Amniotic stem cell (primary cell): ENCODE measurements at regions not wholly inside any gene's neighbourhood (a gene's known extent, or its start where the extent isn't known, plus 50 kb on each side); places are given as distances from the start of the nearest gene placed in this dataset.
"Not testable (repeated sequence)": the region's sequence is repeated elsewhere in the genome, so short reads cannot be mapped to it uniquely, and the experiment has no call there.

ENCODE experiments used
- DNase-seq: peaks from one replicate; lab custom pipeline; 2025; lab: John Stamatoyannopoulos, UW

GRCh38 chr12:46548605-46549071 lies 176.1 kb upstream of the SLC38A2 start:
- no peak for DNase-seq

DNA sequence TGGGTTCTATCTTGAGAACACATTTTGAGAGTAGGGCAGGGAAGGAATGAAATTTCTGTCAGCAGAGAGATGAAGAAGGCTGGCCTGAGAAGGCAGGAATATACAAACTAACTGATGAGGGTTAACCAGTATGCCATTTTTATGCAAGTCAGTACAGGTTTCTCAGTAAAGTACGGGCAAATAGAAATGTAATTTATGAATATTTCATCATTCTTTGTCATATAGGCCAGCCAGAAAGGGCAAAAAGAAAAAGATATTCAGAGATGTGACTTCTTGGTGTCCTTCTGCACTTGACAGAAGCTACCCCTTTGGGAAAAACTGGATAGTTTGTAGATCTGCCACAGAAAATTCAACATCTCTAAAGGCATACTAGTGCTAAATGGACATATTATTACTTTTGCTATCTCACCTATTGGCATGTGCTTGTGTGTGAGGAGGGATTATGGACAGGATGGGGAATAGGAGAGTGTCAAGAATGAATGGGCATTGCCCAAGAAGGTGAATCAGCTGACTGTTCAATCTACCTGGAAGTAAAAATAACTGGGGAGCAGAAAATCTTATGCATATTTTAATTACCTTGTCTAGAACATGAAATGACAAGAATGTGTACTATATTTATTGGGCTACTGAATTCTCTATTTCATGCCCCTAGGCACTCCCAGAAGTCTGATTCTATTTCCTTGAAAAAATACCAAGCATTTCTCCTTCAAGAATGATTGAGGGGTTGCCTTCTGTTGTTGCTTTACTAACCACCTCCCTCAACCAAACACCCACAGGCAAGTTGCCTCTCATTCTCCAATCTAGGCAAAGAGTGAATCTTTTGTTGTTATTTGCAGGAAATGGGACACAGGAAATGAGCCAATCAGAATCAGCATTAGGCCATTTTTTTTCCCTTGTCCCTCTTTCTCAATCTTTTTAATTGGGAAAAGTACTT lies 175.1 kb upstream of the SLC38A2 start:
- DNase-seq: no peak

DNA sequence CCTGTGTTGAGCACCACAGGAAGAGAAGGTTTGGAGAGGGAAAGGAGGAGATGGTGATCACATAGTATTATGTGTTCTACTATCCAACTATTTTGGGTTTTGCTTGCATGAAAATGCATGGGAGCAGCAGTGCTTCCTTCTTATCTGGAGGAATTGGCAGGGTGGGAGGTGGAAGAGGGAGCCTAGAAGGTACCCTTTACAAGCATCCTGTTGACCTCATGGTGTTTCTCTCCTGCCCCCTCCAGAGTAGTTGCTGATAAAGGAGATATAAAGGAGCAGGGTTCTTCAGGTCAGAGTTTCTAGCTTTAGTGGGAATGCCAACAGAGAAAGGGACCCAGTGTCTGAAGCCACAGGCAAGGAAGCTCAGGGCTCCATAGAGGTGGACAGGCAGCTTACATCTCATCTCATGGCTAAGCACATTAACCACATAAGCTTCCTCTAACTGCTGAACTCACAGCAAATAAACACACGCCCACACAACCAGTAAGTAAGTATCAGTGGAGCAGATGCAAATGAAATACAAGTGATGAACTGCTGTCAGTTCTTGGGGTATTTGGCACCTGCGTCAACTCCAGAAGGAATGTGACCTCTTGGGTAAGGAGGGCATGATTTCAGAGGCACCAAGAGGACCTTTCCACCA lies 174.2 kb upstream of the SLC38A2 start:
- DNase-seq: no peak

DNA sequence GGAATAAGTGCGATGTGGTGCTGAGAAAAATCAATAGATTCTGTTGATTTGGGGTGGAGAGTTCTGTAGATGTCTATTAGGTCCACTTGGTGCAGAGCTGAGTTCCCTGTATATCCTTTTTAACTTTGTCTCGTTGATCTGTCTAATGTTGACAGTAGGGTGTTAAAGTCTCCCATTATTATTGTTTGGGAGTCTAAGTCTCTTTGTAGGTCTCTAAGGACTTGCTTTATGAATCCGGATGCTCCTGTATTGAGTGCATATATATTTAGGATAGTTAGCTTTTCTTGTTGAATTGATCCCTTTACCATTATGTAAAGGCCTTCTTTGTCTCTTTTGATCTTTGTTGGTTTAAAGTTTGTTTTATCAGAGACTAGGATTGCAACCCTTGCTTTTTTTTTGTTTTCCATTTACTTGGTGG lies 170.8 kb upstream of the SLC38A2 start:
- not testable (repeated sequence) for DNase-seq

- DNase-seq: no peak
These were observed 166.4 kb upstream of the SLC38A2 start for GRCh38 chr12:46538976-46539375.

DNA sequence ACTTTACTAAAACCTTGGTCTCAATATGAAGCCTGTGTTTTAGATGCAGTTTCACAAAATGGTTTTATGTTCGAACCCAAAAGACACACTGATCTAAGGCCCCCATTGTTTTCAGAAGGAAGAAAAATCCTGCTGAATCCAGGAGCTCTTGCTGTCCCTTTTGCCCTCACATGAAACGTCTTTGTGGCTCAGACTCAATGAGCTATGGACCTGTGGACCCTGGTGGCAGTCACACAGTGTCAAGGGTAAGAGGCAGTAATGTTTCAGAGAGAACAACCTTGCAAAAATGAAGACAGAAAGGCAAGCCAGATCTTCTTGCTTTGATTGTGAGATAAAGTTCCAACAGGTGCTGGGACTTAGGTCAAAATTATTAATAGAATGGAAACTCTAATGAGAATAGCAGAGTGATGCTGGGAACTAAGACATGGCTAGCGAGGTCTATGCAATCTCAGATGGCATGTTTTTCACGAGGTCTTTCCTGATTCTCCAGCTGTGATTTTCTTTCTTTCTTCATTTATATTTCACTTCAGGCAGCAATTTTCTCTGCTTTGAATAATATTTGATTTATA lies 164.9 kb upstream of the SLC38A2 start:
- DNase-seq: no peak

DNA sequence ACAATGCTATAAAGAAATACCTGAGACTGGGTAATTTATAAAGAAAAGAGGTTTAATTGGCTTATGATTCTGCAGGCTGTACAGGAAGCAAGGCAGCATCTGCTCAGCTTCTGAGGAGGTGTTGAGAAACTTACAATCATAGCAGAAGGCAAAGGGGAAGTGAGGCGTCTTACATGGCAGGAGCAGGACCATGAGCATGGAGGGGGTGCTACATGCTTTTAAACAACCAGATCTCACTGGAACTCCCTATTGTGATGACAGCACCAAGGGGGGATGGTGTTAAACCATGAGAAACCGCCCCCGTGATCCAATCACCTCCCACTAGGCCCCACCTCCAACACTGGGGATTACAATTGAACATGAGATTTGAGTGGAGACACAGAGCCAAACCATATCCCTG lies 163.7 kb upstream of the SLC38A2 start:
- not testable (repeated sequence) for DNase-seq

DNA sequence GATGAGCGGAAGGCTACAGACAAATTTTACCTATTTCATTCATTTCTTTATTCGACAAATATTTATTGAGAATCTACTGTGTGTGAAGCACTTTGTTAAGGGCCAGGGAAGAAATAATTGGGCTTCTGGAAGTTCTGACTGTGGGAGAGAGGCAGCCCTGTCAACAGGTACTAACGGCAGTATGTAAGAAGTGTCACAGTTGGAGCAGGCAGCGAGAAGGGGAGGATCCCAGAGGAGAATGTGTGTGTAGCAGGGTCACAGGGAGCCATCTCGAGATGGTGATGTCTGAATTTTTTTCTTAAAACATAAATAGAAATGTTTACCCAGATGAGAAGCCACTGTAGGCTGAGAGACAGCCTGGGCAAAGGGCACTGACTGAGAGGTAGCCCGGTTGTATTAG lies 163.3 kb upstream of the SLC38A2 start:
- DNase-seq: no peak

GRCh38 chr12:46535376-46535775 lies 162.8 kb upstream of the SLC38A2 start:
- no peak for DNase-seq

DNA sequence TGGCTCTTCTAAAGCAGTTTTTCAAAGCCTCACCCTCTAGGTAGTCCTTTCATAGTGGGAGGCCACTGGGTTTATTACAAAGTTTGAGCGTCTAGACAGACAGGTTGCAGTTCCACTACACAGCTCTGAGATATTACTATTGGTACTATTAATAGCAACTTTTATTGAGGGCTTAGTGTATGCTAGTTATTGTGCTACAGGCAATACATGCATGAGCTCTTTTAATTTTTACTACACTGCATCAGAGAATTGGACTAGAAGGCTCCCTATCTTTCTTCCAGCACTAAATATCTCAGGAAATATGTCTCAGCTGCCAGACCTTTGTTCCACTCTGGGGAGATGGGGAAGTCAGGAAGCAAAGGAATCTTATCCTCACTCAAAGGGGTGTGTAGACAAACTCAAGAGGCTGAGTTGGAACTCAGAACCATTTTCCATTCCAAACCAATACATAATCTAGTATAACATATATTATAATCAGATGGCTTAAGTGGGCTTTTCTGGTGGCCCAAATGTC lies 161.8 kb upstream of the SLC38A2 start:
- no peak for DNase-seq

DNA sequence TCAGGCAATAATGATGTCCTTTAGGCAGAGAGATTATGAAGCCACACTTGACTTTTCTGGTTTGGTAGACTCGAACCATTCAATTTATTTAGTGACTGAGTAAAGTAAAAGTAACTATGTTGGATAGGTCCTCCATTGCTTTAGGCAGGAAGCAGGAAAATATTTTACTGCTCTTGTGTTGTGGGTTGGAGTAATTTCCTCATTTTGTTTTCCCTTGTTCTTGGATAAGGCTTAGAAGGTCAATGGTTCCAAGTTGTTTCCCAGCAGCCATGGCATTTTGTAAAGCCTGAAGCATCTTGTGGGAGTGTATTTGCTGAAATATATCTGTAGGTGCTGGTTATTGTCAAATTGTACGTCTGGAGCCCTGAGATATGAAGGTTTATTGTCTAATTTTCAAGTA lies 161.2 kb upstream of the SLC38A2 start:
- no peak for DNase-seq

DNA sequence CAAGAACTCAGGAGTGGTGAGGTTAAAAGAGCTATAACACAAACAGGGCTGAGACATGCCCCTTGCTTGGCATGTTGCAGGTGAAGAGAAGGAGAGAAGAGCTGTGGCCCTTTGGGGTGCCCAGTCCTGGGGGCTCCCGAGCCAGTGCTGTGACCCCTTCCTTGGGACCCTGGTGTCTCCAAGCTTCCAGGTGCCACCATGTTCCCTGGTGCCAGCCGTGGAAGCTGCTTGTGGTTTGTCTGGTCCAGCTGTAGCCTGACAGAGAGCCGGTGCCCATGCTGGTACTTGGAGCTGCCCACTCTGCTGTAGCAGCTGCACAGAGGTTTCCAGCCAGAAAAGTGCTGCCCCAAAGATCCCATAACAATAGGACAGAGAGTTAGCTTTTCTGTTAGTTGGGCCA lies 159.2 kb upstream of the SLC38A2 start:
- no peak for DNase-seq

- no peak for DNase-seq
These were observed 158.6 kb upstream of the SLC38A2 start for GRCh38 chr12:46531059-46531785.

GRCh38 chr12:46530373-46531056 lies 157.9 kb upstream of the SLC38A2 start:
- no peak for DNase-seq

DNA sequence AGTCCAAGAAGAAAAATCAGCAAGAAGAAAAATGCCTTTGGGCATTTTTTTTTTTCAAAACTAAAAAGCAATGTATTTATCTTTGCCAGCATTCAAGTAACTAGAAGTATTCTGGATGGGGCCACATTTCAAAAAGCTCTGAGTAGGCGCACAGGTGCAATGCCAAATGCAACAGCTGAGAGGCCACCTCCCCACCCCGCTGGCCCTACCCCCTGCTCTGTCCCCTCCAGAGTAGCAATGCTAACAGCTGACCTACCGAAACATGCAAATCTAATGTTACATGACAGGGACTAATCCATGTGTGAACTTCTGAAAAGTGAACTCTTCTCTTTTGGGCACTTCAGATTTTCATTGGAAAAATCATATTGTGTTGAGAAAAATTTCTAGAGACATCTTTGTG lies 153.7 kb upstream of the SLC38A2 start:
- DNase-seq: no peak

DNA sequence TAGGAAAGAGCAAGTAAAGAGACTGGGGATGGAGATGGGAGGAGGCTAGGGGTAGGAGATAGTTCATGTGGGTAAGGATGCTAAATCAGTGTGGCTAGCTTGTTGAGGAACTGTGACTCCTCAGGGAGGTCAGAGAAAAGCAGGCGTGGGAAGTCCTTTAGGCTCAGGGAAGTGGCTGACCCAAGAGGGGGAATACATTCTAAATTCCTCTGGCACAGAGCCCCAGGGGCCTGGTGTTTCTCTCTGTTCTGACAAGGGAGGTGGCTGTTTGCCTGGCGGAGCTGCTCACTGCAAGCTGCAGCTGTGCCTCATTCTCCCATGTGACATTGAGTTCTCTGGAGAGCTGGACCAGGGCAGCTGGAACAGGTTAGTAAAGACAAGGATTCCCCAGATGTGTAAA lies 152.2 kb upstream of the SLC38A2 start:
- no peak for DNase-seq

DNA sequence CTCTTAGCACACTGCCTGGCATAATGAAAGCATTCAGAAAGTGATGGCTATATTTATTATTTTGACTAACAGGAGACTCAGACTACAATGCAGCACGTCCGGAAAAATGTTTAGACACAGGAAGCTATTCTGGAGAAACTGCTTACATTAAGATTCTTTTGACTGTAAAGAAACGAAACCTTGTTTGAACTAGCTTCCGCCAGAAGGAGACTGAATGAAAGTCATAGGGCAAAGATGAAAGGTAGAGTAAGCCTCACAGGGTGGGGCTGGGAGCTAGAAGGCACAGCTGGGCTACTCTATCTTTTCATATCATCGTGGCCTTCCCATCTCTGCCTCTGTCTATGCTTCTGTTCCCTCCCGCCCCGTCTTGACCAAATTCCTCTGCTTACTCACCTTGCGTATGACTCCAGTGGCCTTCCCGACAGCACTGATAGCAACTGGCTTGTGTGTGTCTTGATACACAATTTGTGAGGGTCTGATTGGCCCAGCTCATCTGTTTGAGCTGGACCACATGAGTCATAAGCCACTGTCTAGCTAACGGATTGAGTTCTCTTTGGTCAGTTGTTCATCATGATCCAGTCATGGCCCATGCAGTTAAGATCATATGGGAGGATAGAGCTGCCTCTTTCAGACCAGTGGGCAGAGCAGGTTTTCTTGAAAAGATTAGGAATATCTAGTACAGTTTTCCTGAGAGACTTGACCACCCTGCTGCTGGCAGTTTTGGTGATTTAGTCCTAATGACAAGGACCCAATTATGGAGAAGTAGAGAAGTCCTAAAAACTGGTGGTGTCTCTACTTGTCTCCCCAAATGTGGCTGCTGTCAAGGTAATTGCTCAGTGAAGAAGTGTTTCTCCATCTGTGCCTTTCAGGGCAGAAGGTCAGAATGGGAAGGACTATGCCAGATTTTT lies 151.5 kb upstream of the SLC38A2 start:
- peak; percentile 82 for DNase-seq

DNA sequence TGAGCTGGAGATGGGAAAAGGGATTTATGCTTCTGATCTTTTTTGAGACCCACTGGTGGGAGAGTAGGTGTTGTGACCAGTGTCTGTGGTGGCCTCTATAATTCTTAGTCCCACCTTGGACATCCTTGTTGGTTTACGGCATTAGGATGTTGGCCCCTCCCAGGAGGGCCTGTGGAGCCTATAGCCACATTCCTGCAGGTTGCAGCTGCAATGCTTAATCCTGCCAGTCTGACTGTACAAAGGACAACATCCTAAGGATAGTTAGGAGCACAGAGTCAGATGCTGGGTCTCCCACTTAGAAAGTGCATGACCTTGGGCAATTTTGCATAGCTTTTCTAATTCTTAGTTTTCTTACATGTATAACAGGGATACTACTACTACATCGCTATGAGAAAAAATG lies 150.9 kb upstream of the SLC38A2 start:
- DNase-seq: no peak

- DNase-seq: no peak
These were observed 149.5 kb upstream of the SLC38A2 start for GRCh38 chr12:46522071-46522470.

DNA sequence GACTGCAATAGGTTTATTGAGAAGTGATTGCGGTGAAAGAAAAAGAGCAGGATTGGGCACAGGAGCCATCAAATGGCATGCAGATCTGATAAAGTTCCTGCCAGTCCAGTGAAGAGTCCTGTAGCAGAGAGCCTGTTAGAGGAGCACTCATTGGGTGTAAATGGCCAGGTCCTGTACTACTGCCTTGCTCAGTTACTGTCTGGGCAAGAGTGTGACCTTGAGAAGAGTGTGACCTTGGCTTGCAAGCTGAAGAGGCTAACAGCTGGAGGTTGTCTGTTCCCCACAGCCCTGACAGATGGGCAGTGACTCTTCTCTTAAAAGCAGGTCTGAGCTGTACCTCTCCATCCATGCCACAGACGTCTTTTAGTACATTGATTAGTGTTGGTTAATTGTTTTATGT lies 148.6 kb upstream of the SLC38A2 start:
- no peak for DNase-seq
